EL (cell line): ENCODE measurements at regions not wholly inside any gene's neighbourhood (a gene's known extent, or its start where the extent isn't known, plus 50 kb on each side); places are given as distances from the start of the nearest gene placed in this dataset.

ENCODE experiments used
- DNase-seq: peaks from one replicate; pipeline ENCODE4 v3.0.0-alpha.2; 2016

GRCh38 chr15:62972814-62973213, 69.7 kb upstream of the TPM1 start:
- peak; percentile 69 for DNase-seq

GRCh38 chr15:62975515-62975914, 67.0 kb upstream of the TPM1 start:
- DNase-seq: no peak

DNA sequence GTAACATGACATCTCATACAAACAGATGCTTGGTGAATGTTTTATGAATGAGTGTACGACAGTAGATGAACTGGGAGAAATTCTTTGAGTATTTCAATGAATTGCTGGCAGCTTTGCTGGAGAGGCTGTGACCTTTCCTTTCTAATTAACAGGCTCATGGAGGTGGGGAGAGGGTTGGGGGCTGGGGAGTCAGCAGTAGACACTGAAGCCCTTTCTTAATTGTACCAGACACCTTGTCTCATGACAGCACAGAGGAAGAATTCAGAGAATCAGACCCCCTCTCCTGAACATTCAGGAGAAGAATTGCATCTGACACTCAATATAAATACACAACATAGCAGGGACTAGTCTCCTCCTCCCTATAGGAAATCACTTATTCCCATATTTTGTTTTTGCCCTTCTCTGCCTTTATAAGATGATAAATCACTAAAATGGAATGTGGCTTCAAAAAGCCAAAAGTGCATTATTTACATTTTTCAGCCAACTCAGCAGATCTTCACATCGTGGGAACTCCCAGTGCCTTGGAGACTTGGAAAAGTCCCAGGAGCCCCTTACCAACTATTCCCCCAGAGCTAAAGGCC, 66.2 kb upstream of the TPM1 start:
- DNase-seq: peak; percentile 95

GRCh38 chr15:62977952-62978811, 64.4 kb upstream of the TPM1 start:
- DNase-seq: peak; percentile 97

DNA sequence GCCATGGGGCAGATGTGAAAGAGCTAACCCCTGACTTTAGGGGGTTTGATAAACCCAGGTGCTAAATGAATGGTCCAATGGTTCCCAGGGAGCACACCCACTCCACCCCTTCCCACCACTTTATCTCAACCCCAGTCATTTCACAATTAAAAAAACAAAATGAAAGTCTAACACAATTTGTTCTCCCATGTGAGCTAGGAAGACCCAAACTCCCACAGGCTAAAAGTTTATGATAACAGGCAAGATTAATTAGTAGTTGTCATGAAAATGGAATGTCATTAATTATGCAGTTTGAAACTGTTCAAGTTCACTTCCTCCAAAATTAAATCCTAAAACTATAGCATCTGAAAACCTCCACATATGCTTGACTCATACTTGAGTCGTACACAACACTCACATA, 63.3 kb upstream of the TPM1 start:
- no peak for DNase-seq

GRCh38 chr15:62981071-62981470, 61.5 kb upstream of the TPM1 start:
- DNase-seq: no peak

DNA sequence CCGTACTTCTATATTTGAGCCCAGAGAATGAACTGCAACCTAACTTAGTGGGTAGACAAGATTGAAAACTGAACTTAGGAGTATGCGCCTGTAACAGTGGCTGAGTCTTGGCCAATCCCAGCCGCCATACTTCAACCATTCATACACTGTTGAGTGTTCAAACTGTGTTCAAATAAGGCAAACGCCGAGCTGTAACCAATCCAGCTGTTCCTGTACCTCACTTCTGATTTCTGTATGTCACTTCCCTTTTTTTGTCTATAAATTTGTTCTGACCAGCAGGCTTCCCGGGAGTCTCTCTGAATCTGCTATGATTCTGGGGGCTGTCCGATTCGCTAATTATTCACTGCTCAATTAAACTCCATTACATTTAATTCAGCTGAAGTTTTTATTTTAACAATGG, 58.6 kb upstream of the TPM1 start:
- no peak for DNase-seq

GRCh38 chr15:62985768-62986167, 56.8 kb upstream of the TPM1 start:
- DNase-seq: peak; percentile 99

- DNase-seq: no peak
Observed at GRCh38 chr15:62986948-62987347, 55.6 kb upstream of the TPM1 start.

DNA sequence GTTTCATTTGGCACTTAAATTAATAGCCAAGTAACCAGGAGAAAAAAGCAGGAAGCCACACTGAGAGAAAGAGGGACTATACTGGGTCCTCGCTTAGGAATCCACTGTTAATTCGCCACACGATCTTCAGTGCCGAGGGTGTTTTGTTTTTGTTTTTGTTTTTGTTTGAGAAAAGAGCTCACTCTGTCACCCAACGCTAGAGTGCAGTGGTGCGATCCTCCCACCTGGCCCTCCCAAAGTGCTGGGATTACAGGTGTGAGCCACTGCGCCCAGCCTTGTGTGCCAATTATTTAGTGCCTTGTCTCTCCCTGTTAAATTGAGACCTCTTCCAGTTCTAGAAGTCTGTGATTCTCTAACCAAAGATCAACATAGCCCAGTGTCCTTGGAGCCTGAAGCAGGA, 53.8 kb upstream of the TPM1 start:
- DNase-seq: no peak

DNA sequence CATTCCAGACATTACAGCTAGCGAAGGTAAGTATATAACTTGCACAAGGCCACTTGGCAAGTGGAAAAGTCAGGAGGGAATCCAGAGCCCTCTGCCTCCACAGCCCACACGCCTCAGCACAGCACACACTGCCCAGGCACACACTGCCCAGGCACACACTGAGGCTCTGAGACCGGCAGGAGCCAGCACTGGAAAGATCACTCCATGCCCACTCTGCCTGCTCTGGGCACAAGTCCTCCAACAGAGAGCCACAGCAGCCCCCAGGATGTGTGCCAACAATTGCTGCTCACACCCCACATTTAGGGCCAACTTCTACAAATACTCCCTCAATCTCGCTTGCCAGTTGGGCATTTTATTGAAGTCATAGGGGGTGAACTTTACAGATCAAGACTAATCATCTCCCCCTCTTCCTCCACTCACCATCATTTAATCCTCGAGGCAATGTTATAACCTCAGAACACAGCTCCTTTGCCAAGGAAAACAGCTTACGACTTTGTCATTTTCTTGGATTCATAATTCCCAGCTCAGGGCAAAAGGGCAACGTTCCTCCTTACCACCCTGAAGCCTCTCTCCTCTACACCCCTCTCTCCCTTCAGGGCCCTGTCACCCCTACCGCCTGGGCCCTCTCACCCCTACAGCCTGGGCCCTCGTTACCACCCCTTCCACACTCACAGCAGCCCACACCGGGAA, 53.0 kb upstream of the TPM1 start:
- DNase-seq: peak; percentile 74

GRCh38 chr15:62991698-62992097, 50.8 kb upstream of the TPM1 start:
- DNase-seq: no peak

- peak; percentile 28 for DNase-seq
Observed at GRCh38 chr15:62992302-62992701, 50.2 kb upstream of the TPM1 start.
